ENCODE measurements at regions not wholly inside any gene's neighbourhood (a gene's known extent, or its start where the extent isn't known, plus 50 kb on each side); places are given as distances from the start of the nearest gene placed in this dataset.

- DNase-seq, result no peak
Observed at GRCh38 chr20:17023806-17024205, 203.0 kb upstream of the PCSK2 start.

GRCh38 chr20:17024513-17025119, 202.2 kb upstream of the PCSK2 start:
- DNase-seq, result no peak

- DNase-seq, result no peak
Observed at GRCh38 chr20:17026346-17026745, 200.5 kb upstream of the PCSK2 start.

- DNase-seq, result no peak
Observed at GRCh38 chr20:17029698-17030097, 197.1 kb upstream of the PCSK2 start.

GRCh38 chr20:17036541-17036940, 190.3 kb upstream of the PCSK2 start:
- DNase-seq, result no peak

- no peak for DNase-seq
Observed at GRCh38 chr20:17042122-17042521, 184.7 kb upstream of the PCSK2 start.

- DNase-seq, result no peak
Observed at GRCh38 chr20:17043323-17043722, 183.5 kb upstream of the PCSK2 start.

GRCh38 chr20:17044891-17045290, 181.9 kb upstream of the PCSK2 start:
- no peak for DNase-seq

GRCh38 chr20:17059465-17059864, 167.4 kb upstream of the PCSK2 start:
- no peak for DNase-seq

GRCh38 chr20:17061715-17062114, 165.1 kb upstream of the PCSK2 start:
- DNase-seq, result no peak

GRCh38 chr20:17062712-17063111, 164.1 kb upstream of the PCSK2 start:
- no peak for DNase-seq

GRCh38 chr20:17066902-17067301, 159.9 kb upstream of the PCSK2 start:
- no peak for DNase-seq

- DNase-seq, result no peak
Observed at GRCh38 chr20:17068084-17068711, 158.6 kb upstream of the PCSK2 start.

- no peak for DNase-seq
Observed at GRCh38 chr20:17077030-17077429, 149.8 kb upstream of the PCSK2 start.

GRCh38 chr20:17083738-17084137, 143.1 kb upstream of the PCSK2 start:
- no peak for DNase-seq

- no peak for DNase-seq
Observed at GRCh38 chr20:17084909-17085308, 141.9 kb upstream of the PCSK2 start.

GRCh38 chr20:17093782-17094181, 133.1 kb upstream of the PCSK2 start:
- no peak for DNase-seq

GRCh38 chr20:17097603-17098002, 129.2 kb upstream of the PCSK2 start:
- DNase-seq, result no peak

- no peak for DNase-seq
Observed at GRCh38 chr20:17100506-17100905, 126.3 kb upstream of the PCSK2 start.

- DNase-seq, result no peak
Observed at GRCh38 chr20:17107127-17107526, 119.7 kb upstream of the PCSK2 start.

- DNase-seq, result no peak
Observed at GRCh38 chr20:17108896-17109295, 117.9 kb upstream of the PCSK2 start.

- no peak for DNase-seq
Observed at GRCh38 chr20:17109307-17109706, 117.5 kb upstream of the PCSK2 start.

- no peak for DNase-seq
Observed at GRCh38 chr20:17128206-17128605, 98.6 kb upstream of the PCSK2 start.

- no peak for DNase-seq
Observed at GRCh38 chr20:17129089-17129488, 97.8 kb upstream of the PCSK2 start.

- DNase-seq, result no peak
Observed at GRCh38 chr20:17137692-17138091, 89.1 kb upstream of the PCSK2 start.

All from stimulated activated CD8-positive, alpha-beta memory T cell treated with anti-CD3 and anti-CD28 coated beads, Interleukin-4, amount 100 ng/mL, for 48 hours (primary cell).